C1 segment of cervical spinal cord (tissue), 14 donors: ENCODE measurements at regions not wholly inside any gene's neighbourhood (a gene's known extent, or its start where the extent isn't known, plus 50 kb on each side); places are given as distances from the start of the nearest gene placed in this dataset.

ENCODE experiments used
- DNase-seq, 14 donors: peaks; one replicate each; lab custom pipeline; 2025; lab: John Stamatoyannopoulos, UW

- DNase-seq = no peak
Measured at GRCh38 chr18:54100920-54101470, 123.5 kb downstream of the MBD2 start.

GRCh38 chr18:54100466-54100865, 124.0 kb downstream of the MBD2 start:
- DNase-seq = no peak

GRCh38 chr18:54094474-54094873, 130.0 kb downstream of the MBD2 start:
- DNase-seq = no peak

- no peak for DNase-seq
Measured at GRCh38 chr18:54090856-54091255, 133.6 kb downstream of the MBD2 start.

- DNase-seq = no peak
Measured at GRCh38 chr18:54089749-54090459, 134.6 kb downstream of the MBD2 start.

GRCh38 chr18:54086863-54087262, 137.6 kb downstream of the MBD2 start:
- DNase-seq = no peak

- DNase-seq = no peak
Measured at GRCh38 chr18:54086046-54086802, 138.2 kb downstream of the MBD2 start.

- no peak for DNase-seq
Measured at GRCh38 chr18:54080858-54081257, 143.6 kb downstream of the MBD2 start.

- no peak for DNase-seq
Measured at GRCh38 chr18:54076166-54076565, 148.3 kb downstream of the MBD2 start.

- DNase-seq = no peak
Measured at GRCh38 chr18:54075689-54076088, 148.8 kb downstream of the MBD2 start.

- no peak for DNase-seq
Measured at GRCh38 chr18:54069729-54070128, 154.7 kb downstream of the MBD2 start.

- no peak for DNase-seq
Measured at GRCh38 chr18:54060343-54061005, 164.0 kb downstream of the MBD2 start.

- DNase-seq = no peak
Measured at GRCh38 chr18:54052732-54053429, 171.6 kb downstream of the MBD2 start.

GRCh38 chr18:54052259-54052658, 172.2 kb downstream of the MBD2 start:
- DNase-seq = no peak

- DNase-seq = no peak
Measured at GRCh38 chr18:54043484-54044251, 180.8 kb downstream of the MBD2 start.

GRCh38 chr18:54035927-54036326, 188.5 kb downstream of the MBD2 start:
- DNase-seq = no peak

GRCh38 chr18:54033052-54033451, 191.4 kb downstream of the MBD2 start:
- no peak for DNase-seq

- DNase-seq = no peak
Measured at GRCh38 chr18:54032412-54032811, 192.1 kb downstream of the MBD2 start.

- DNase-seq = no peak
Measured at GRCh38 chr18:54031243-54031642, 193.2 kb downstream of the MBD2 start.

GRCh38 chr18:54030434-54030833, 194.0 kb downstream of the MBD2 start:
- no peak for DNase-seq

GRCh38 chr18:54023471-54023870, 201.0 kb downstream of the MBD2 start:
- no peak for DNase-seq
